ENCODE measurements at regions not wholly inside any gene's neighbourhood (a gene's known extent, or its start where the extent isn't known, plus 50 kb on each side); places are given as distances from the start of the nearest gene placed in this dataset.
"Not testable (repeated sequence)": the region's sequence is repeated elsewhere in the genome, so short reads cannot be mapped to it uniquely, and the experiment has no call there.

- TF ChIP-seq, protein P1, sequence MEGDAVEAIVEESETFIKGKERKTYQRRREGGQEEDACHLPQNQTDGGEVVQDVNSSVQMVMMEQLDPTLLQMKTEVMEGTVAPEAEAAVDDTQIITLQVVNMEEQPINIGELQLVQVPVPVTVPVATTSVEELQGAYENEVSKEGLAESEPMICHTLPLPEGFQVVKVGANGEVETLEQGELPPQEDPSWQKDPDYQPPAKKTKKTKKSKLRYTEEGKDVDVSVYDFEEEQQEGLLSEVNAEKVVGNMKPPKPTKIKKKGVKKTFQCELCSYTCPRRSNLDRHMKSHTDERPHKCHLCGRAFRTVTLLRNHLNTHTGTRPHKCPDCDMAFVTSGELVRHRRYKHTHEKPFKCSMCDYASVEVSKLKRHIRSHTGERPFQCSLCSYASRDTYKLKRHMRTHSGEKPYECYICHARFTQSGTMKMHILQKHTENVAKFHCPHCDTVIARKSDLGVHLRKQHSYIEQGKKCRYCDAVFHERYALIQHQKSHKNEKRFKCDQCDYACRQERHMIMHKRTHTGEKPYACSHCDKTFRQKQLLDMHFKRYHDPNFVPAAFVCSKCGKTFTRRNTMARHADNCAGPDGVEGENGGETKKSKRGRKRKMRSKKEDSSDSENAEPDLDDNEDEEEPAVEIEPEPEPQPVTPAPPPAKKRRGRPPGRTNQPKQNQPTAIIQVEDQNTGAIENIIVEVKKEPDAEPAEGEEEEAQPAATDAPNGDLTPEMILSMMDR (conservative IDR thresholded peaks at IDR 0.05; ENCODE audit: low read length): not testable (repeated sequence)
- not testable (repeated sequence) for TF ChIP-seq EZH2phosphoT487 (IDR thresholded peaks at IDR 0.05; ENCODE audit: borderline replicate concordance, low read depth, low read length)
These were observed 378.2 kb upstream of the SMIM30 start for GRCh38 chr7:113496586-113496985.

Measured in OCI-LY7 (cell line).